Transverse colon (tissue), 4 donors: ENCODE measurements at regions not wholly inside any gene's neighbourhood (a gene's known extent, or its start where the extent isn't known, plus 50 kb on each side); places are given as distances from the start of the nearest gene placed in this dataset.

Source experiments
- DNase-seq: peaks from one replicate; pipeline ENCODE4 v3.0.0-alpha.2; 2019
- H3K27ac ChIP-seq, 4 donors: fragments of 200-600 bp; sonication (generic); 2 replicates each; pipeline ENCODE4 v1.5.1; 2016 to 2018; ENCODE audit warnings: inconsistent platforms in 4 of 4
- H3K27me3 ChIP-seq: fragments of 200-600 bp; sonication (generic); 2 replicates; pipeline ENCODE4 v1.5.1; 2017; ENCODE audit warnings: inconsistent platforms
- H3K36me3 ChIP-seq, 4 donors: fragments of 200-600 bp; sonication (generic); 2 replicates each; pipeline ENCODE4 v1.5.1; 2017 to 2019; ENCODE audit warnings: inconsistent platforms in 4 of 4
- H3K4me1 ChIP-seq, 4 donors: fragments of 200-600 bp; sonication (generic); 2 replicates each; pipeline ENCODE4 v1.5.1; 2017 to 2020; ENCODE audit warnings: inconsistent platforms in 4 of 4
- H3K4me3 ChIP-seq, 4 donors: fragments of 200-600 bp; sonication (generic); 1 replicate in 1 of 4; 2 replicates in 3 of 4; pipeline versions ENCODE4 v1.5.1 to v1.6.1; 2017 to 2019; ENCODE audit warnings: inconsistent platforms in 4 of 4
- H3K9me3 ChIP-seq, 2 donors: fragments of 200-600 bp; sonication (generic); 2 replicates each; pipeline ENCODE4 v1.5.1; 2017 to 2019; ENCODE audit warnings: inconsistent platforms in 2 of 2
- CTCF ChIP-seq, 5 experiments: fragments of 200-600 bp in 3 of 5; fragments of 450-650 bp in 2 of 5; sonication (generic) in 3 of 5; IDR thresholded peaks; 1 replicate in 2 of 5; 2 replicates in 3 of 5; pipeline ENCODE4 v1.5.1; 2016 to 2017; ENCODE audit warnings: antibody characterized with exemption in 5 of 5, inconsistent platforms in 3 of 5, mild to moderate bottlenecking in 2 of 5, moderate library complexity in 1 of 5
- EP300 ChIP-seq: sonication (generic); formaldehyde crosslinking; IDR thresholded peaks from one replicate; pipeline ENCODE4 v1.6.1; 2017; ENCODE audit warnings: antibody characterized with exemption, low read depth
- POLR2A ChIP-seq: fragments of 450-650 bp; IDR thresholded peaks from one replicate; pipeline ENCODE4 v1.6.1; 2016; ENCODE audit warnings: antibody characterized with exemption, mild to moderate bottlenecking, moderate library complexity
- POLR2AphosphoS5 ChIP-seq, 3 donors: sonication (generic); formaldehyde crosslinking; IDR thresholded peaks; one replicate each; pipeline ENCODE4 v1.6.1; 2016; ENCODE audit warnings: antibody characterized with exemption in 3 of 3
- WGBS, 2 donors: methylation state at CpG; one replicate each; pipeline ENCODE4 v1.1.5; 2018; ENCODE audit warnings: low coverage in 1 of 2; 5-methylcytosine and 5-hydroxymethylcytosine counted together
- in situ Hi-C, 4 donors: fragments of 200-750 bp; cut with MboI; loops; one replicate each; pipeline versions ENCODE4 v1.15.0 to v1.15.1; 2017; ENCODE audit warnings: low sequenced_read_pairs in 3 of 4, low pct_ligation_motif_present in 1 of 4, low pct_unique_long_range_greater_than_20kb in 1 of 4
- intact Hi-C: fragments of 100-400 bp; cut with DNase I; formaldehyde crosslinking; loops from one replicate; pipeline ENCODE4 v1.15.1; 2023; ENCODE audit warnings: low total_unique reads

DNA sequence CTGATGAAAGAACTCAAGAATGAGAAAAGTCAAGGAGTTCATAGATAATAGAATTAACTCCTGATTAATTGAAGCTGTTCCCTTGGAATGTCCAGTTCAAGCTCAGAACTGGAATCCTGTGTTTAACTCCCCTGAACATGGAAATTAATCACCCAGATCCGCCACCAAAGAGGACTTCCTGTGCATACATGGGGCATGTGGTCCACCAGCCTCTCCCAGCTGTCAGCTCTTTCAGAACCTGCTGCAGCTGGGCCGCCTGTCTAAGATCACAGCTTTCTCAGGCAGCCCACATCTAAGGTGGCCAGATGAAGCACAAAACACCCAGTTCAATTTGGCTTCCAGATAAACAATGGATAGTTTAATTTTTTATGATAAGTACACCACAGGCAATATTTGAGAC, 203.7 kb upstream of the COX10 start:
- WGBS, 2 donors: 59% methylated on average over 2 of the region's 2 CpGs; no CpG with 5 or more reads in 1 of the 2 donors
- TF ChIP-seq EP300 (no peak), POLR2A (no peak), CTCF (IDR thresholded peaks at IDR 0.05) (no peak), POLR2AphosphoS5 (IDR thresholded peaks at IDR 0.05) (no peak)
- DNase-seq: no peak
- Histone ChIP-seq H3K4me1 (no peaks in the 10 kb centered on the region), H3K27ac (no peak overlapping the region), H3K4me3 (no peak overlapping the region), H3K9me3 (no peaks in the 10 kb centered on the region), H3K36me3 (no peaks in the 10 kb centered on the region), H3K27me3 (no peaks in the 10 kb centered on the region)
- intact Hi-C loops: loop anchor here (2.0 kb wide), 1 partner anchor 59 kb away; no protein-coding TSS in a partner anchor
- in situ Hi-C loops: no loop called here

GRCh38 chr17:13869331-13869940, 199.9 kb upstream of the COX10 start:
- Histone ChIP-seq H3K36me3 (no peaks in the 10 kb centered on the region), H3K4me1 (no peaks in the 10 kb centered on the region), H3K27me3 (no peaks in the 10 kb centered on the region), H3K9me3 (no peaks in the 10 kb centered on the region), H3K27ac (no peak overlapping the region), H3K4me3 (no peak overlapping the region)
- intact Hi-C loops: no loop called here
- TF ChIP-seq POLR2A: no peak
- no peak for TF ChIP-seq CTCF (IDR thresholded peaks at IDR 0.05)
- no peak for TF ChIP-seq EP300
- no peak for TF ChIP-seq POLR2AphosphoS5 (IDR thresholded peaks at IDR 0.05)
- 74 to 82% methylated on average over 9 of the region's 9 CpGs for WGBS, 2 donors
- no peak for DNase-seq
- in situ Hi-C loops: no loop called here

DNA sequence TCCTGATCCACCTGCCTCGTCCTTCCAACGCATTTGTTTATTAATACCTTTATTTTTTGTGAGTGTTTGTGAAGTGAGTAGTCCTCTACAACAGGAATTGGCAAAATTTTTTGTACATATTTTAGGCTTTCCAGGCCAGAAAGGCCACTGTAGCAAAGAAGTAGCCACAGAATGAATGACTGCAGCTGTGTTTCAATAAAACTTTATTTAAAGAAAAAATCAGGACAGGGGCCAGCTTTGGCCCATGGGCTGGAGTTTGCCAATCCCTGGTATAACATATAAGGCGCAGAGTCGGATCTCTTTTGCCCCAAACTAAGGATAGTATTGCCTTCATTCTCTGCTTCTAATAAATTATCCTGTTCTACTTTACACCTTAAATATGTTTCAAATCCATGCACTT, 198.0 kb upstream of the COX10 start:
- 90 to 94% methylated on average over 4 of the region's 4 CpGs for WGBS, 2 donors
- in situ Hi-C loops: no loop called here

DNA sequence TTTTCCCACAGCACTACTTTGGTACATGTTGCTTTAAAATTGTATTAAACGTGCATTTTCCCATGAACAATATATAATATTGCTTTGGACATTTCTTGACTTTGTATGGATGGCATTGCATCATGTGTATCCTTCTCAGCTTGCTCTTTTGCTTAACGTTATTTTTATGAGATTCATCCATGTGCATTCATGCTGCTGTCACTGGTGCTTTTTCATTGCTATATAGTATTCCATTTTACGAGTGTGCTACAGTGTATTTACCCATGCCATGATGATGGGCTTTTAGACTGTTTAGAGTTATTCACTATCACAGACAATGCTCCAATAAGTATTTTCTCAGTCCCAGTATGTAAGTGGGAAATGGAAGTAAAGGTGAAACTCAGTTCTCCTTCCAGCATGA, 195.2 kb upstream of the COX10 start:
- Histone ChIP-seq H3K36me3 (no peaks in the 10 kb centered on the region), H3K9me3 (no peaks in the 10 kb centered on the region), H3K27me3 (no peaks in the 10 kb centered on the region), H3K4me3 (no peak overlapping the region), H3K27ac (no peak overlapping the region), H3K4me1 (no peaks in the 10 kb centered on the region)
- 91 to 98% methylated on average over 3 of the region's 3 CpGs for WGBS, 2 donors
- in situ Hi-C loops: no loop called here
- no peak for DNase-seq
- intact Hi-C loops: no loop called here
- TF ChIP-seq CTCF (IDR thresholded peaks at IDR 0.05) (no peak), POLR2AphosphoS5 (IDR thresholded peaks at IDR 0.05) (no peak), POLR2A (no peak), EP300 (no peak)

More for the DNA sequence above, 198.0 kb upstream of the COX10 start:
- H3K4me1 ChIP-seq: no peaks in the 10 kb centered on the region
- H3K4me3 ChIP-seq: no peak overlapping the region
- H3K36me3 ChIP-seq: no peaks in the 10 kb centered on the region
- TF ChIP-seq CTCF (IDR thresholded peaks at IDR 0.05) (no peak), POLR2A (no peak), EP300 (no peak), POLR2AphosphoS5 (IDR thresholded peaks at IDR 0.05) (no peak)
- no peak for DNase-seq
- H3K27me3 ChIP-seq: no peaks in the 10 kb centered on the region
- no peak overlapping the region for H3K27ac ChIP-seq
- H3K9me3 ChIP-seq: no peaks in the 10 kb centered on the region
- intact Hi-C loops: no loop called here
